ENCODE measurements at regions not wholly inside any gene's neighbourhood (a gene's known extent, or its start where the extent isn't known, plus 50 kb on each side); places are given as distances from the start of the nearest gene placed in this dataset.
"Not testable (repeated sequence)": the region's sequence is repeated elsewhere in the genome, so short reads cannot be mapped to it uniquely, and the experiment has no call there.

- no peak for DNase-seq (ENCODE audit: low spot score)
These were observed 973.1 kb upstream of the CNTN5 start for GRCh38 chr11:98047647-98048046.

- no peak for DNase-seq (ENCODE audit: low spot score)
These were observed 966.9 kb upstream of the CNTN5 start for GRCh38 chr11:98053851-98054250.

GRCh38 chr11:98056945-98057344 lies 963.8 kb upstream of the CNTN5 start:
- no peak for DNase-seq (ENCODE audit: low spot score)

- DNase-seq (ENCODE audit: low spot score) = no peak
These were observed 961.3 kb upstream of the CNTN5 start for GRCh38 chr11:98059488-98059887.

- no peak for DNase-seq (ENCODE audit: low spot score)
These were observed 960.0 kb upstream of the CNTN5 start for GRCh38 chr11:98060759-98061158.

GRCh38 chr11:98061858-98062257 lies 958.9 kb upstream of the CNTN5 start:
- no peak for DNase-seq (ENCODE audit: low spot score)

GRCh38 chr11:98062714-98063113 lies 958.0 kb upstream of the CNTN5 start:
- no peak for DNase-seq (ENCODE audit: low spot score)

GRCh38 chr11:98068251-98068650 lies 952.5 kb upstream of the CNTN5 start:
- DNase-seq (ENCODE audit: low spot score) = no peak

- not testable (repeated sequence) for DNase-seq (ENCODE audit: low spot score)
These were observed 951.6 kb upstream of the CNTN5 start for GRCh38 chr11:98069147-98069546.

- no peak for DNase-seq (ENCODE audit: low spot score)
These were observed 950.9 kb upstream of the CNTN5 start for GRCh38 chr11:98069861-98070260.

GRCh38 chr11:98090861-98091505 lies 929.8 kb upstream of the CNTN5 start:
- no peak for DNase-seq (ENCODE audit: low spot score)

GRCh38 chr11:98099371-98099770 lies 921.4 kb upstream of the CNTN5 start:
- no peak for DNase-seq (ENCODE audit: low spot score)

- DNase-seq (ENCODE audit: low spot score) = no peak
These were observed 920.1 kb upstream of the CNTN5 start for GRCh38 chr11:98100689-98101088.

- no peak for DNase-seq (ENCODE audit: low spot score)
These were observed 919.4 kb upstream of the CNTN5 start for GRCh38 chr11:98101329-98101728.

GRCh38 chr11:98104249-98104648 lies 916.5 kb upstream of the CNTN5 start:
- DNase-seq (ENCODE audit: low spot score) = no peak

GRCh38 chr11:98107736-98108135 lies 913.0 kb upstream of the CNTN5 start:
- no peak for DNase-seq (ENCODE audit: low spot score)

- no peak for DNase-seq (ENCODE audit: low spot score)
These were observed 910.7 kb upstream of the CNTN5 start for GRCh38 chr11:98110030-98110429.

- DNase-seq (ENCODE audit: low spot score) = no peak
These were observed 904.9 kb upstream of the CNTN5 start for GRCh38 chr11:98115873-98116272.

GRCh38 chr11:98130117-98130625 lies 890.6 kb upstream of the CNTN5 start:
- no peak for DNase-seq (ENCODE audit: low spot score)

- no peak for DNase-seq (ENCODE audit: low spot score)
These were observed 884.4 kb upstream of the CNTN5 start for GRCh38 chr11:98136357-98136756.

- DNase-seq (ENCODE audit: low spot score) = no peak
These were observed 883.3 kb upstream of the CNTN5 start for GRCh38 chr11:98137437-98137836.

- no peak for DNase-seq (ENCODE audit: low spot score)
These were observed 877.1 kb upstream of the CNTN5 start for GRCh38 chr11:98143661-98144060.

GRCh38 chr11:98153752-98154151 lies 867.0 kb upstream of the CNTN5 start:
- DNase-seq (ENCODE audit: low spot score) = no peak

- DNase-seq (ENCODE audit: low spot score) = no peak
These were observed 865.1 kb upstream of the CNTN5 start for GRCh38 chr11:98155696-98156095.

All from LoVo (cell line).